WERI-Rb-1 (cell line): ENCODE measurements at regions not wholly inside any gene's neighbourhood (a gene's known extent, or its start where the extent isn't known, plus 50 kb on each side); places are given as distances from the start of the nearest gene placed in this dataset.

ENCODE experiments used
- DNase-seq: peaks from one replicate; pipeline ENCODE4 v3.0.0-alpha.2; 2020
- H3K27ac ChIP-seq: fragments of 250-450 bp; sonication (Bioruptor Pico); 2 replicates; pipeline ENCODE4 v1.5.1; 2020; ENCODE audit warnings: mild to moderate bottlenecking, moderate library complexity
- H3K27me3 ChIP-seq: fragments of 250-450 bp; sonication (Bioruptor Pico); 2 replicates; pipeline ENCODE4 v1.5.1; 2021; ENCODE audit warnings: mild to moderate bottlenecking, low read depth, moderate library complexity; ENCODE audit not compliant: insufficient read depth, severe bottlenecking
- H3K36me3 ChIP-seq: fragments of 250-450 bp; sonication (Bioruptor Pico); 2 replicates; pipeline ENCODE4 v1.5.1; 2020; ENCODE audit warnings: mild to moderate bottlenecking, moderate library complexity
- H3K4me3 ChIP-seq: 2 replicates; pipeline ENCODE4 v1.5.1; 2011; ENCODE audit warnings: low read depth, mild to moderate bottlenecking, control low read depth, low read length
- H3K9me3 ChIP-seq: fragments of 250-450 bp; sonication (Bioruptor Pico); 2 replicates; pipeline ENCODE4 v1.5.1; 2021; ENCODE audit warnings: mild to moderate bottlenecking, moderate library complexity; ENCODE audit not compliant: severe bottlenecking
- CTCF ChIP-seq: IDR thresholded peaks from 2 replicates; pipeline ENCODE4 v1.5.1; 2011; ENCODE audit warnings: low read depth, mild to moderate bottlenecking, control low read depth, inconsistent platforms, low read length

- H3K9me3 ChIP-seq = no peaks in the 10 kb centered on the region
- no peak for TF ChIP-seq CTCF
- H3K27me3 ChIP-seq = no peaks in the 10 kb centered on the region
- no peak overlapping the region for H3K4me3 ChIP-seq
- no peak overlapping the region for H3K27ac ChIP-seq
- DNase-seq = no peak
- H3K36me3 ChIP-seq = no peaks in the 10 kb centered on the region
Measured at GRCh38 chr10:131475043-131475442, 163.5 kb upstream of the TCERG1L start.

- Histone ChIP-seq H3K27ac (no peak overlapping the region), H3K27me3 (no peaks in the 10 kb centered on the region), H3K4me3 (no peak overlapping the region), H3K9me3 (no peaks in the 10 kb centered on the region), H3K36me3 (no peaks in the 10 kb centered on the region)
- TF ChIP-seq CTCF = no peak
- no peak for DNase-seq
Measured at GRCh38 chr10:131475803-131476202, 164.3 kb upstream of the TCERG1L start.

GRCh38 chr10:131477457-131478121, 166.1 kb upstream of the TCERG1L start:
- H3K27me3 ChIP-seq = no peaks in the 10 kb centered on the region
- no peaks in the 10 kb centered on the region for H3K9me3 ChIP-seq
- peak; percentile 31; the same call in 1 of the 2 replicates for TF ChIP-seq CTCF
- H3K36me3 ChIP-seq = no peaks in the 10 kb centered on the region
- no peak overlapping the region for H3K4me3 ChIP-seq
- no peak overlapping the region for H3K27ac ChIP-seq
- DNase-seq = no peak

- Histone ChIP-seq H3K9me3 (no peaks in the 10 kb centered on the region), H3K27ac (no peak overlapping the region)
- TF ChIP-seq CTCF = no peak
Measured at GRCh38 chr10:131478377-131478989, 167.0 kb upstream of the TCERG1L start.

GRCh38 chr10:131480066-131480465, 168.5 kb upstream of the TCERG1L start:
- peak; percentile 41 for DNase-seq
- TF ChIP-seq CTCF = no peak
- no peaks in the 10 kb centered on the region for H3K27me3 ChIP-seq
- H3K9me3 ChIP-seq = no peaks in the 10 kb centered on the region
- no peaks in the 10 kb centered on the region for H3K36me3 ChIP-seq
- H3K4me3 ChIP-seq = no peak overlapping the region
- H3K27ac ChIP-seq = no peak overlapping the region

More at GRCh38 chr10:131478377-131478989, 167.0 kb upstream of the TCERG1L start:
- Histone ChIP-seq H3K36me3 (no peaks in the 10 kb centered on the region), H3K27me3 (no peaks in the 10 kb centered on the region), H3K4me3 (no peak overlapping the region)
- no peak for DNase-seq
